ENCODE measurements at regions not wholly inside any gene's neighbourhood (a gene's known extent, or its start where the extent isn't known, plus 50 kb on each side); places are given as distances from the start of the nearest gene placed in this dataset.

DNA sequence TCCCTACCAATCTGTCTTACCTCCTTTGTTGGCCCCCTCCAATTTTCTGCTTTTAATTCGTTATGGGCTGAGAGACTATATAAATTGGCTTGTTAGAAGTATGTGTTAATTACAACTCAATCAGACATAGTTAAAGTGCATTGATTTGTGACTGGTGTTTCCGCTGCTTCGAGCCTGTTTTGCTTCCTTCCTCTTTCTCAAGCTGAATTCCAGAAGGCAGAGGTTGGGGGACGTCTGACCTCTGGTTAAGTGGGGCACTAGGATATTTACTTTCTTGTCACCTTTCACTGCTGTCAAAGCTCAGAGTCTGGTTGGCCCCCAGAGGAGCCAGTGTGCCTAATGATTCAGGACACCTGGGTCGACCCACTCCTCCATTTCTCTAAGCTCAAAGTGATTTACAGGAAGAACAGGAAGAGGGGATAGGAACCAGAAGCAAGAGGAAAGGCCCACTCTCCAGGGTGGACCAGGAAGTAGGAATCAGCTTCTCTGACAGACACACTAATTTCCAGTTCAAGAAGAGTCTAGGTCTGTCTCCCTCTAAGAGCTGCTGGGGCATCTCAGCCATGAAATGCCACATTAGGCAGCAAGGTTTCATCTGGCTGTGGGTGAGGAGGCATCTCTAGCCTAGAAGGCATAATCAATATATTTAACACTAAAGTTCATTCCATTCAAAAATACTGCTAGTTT is 397.2 kb upstream of the NPVF start:
- TF ChIP-seq, protein P1, sequence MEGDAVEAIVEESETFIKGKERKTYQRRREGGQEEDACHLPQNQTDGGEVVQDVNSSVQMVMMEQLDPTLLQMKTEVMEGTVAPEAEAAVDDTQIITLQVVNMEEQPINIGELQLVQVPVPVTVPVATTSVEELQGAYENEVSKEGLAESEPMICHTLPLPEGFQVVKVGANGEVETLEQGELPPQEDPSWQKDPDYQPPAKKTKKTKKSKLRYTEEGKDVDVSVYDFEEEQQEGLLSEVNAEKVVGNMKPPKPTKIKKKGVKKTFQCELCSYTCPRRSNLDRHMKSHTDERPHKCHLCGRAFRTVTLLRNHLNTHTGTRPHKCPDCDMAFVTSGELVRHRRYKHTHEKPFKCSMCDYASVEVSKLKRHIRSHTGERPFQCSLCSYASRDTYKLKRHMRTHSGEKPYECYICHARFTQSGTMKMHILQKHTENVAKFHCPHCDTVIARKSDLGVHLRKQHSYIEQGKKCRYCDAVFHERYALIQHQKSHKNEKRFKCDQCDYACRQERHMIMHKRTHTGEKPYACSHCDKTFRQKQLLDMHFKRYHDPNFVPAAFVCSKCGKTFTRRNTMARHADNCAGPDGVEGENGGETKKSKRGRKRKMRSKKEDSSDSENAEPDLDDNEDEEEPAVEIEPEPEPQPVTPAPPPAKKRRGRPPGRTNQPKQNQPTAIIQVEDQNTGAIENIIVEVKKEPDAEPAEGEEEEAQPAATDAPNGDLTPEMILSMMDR (IDR thresholded peaks at IDR 0.05 in 4 of 5, conservative IDR thresholded peaks at IDR 0.05 in 1 of 5), result no peak
- TF ChIP-seq POLR2A (IDR thresholded peaks at IDR 0.05), result no peak

All from gastrocnemius medialis (tissue), 4 donors.